AG04449 (cell line): ENCODE measurements at regions not wholly inside any gene's neighbourhood (a gene's known extent, or its start where the extent isn't known, plus 50 kb on each side); places are given as distances from the start of the nearest gene placed in this dataset.
"Not testable (repeated sequence)": the region's sequence is repeated elsewhere in the genome, so short reads cannot be mapped to it uniquely, and the experiment has no call there.

Experiments
- CTCF ChIA-PET: fragments of 350-600 bp; formaldehyde crosslinking; extraction: SDS; loops from one replicate; lab custom pipeline; 2021; ENCODE audit warnings: antibody characterized with exemption; lab: Yijun Ruan, JAX
- POLR2A ChIA-PET: fragments of 400-600, 350-600 bp; formaldehyde crosslinking; extraction: SDS; loops from one replicate; lab custom pipeline; 2020; ENCODE audit warnings: antibody characterized with exemption, inconsistent platforms; lab: Yijun Ruan, JAX
- DNase-seq: peaks from one replicate; pipeline ENCODE4 v3.0.0-alpha.2; 2010; ENCODE audit warnings: low read depth, low spot score
- H3K4me3 ChIP-seq: 2 replicates; pipeline ENCODE4 v1.5.1; 2011; ENCODE audit warnings: low read depth, mild to moderate bottlenecking, control low read depth, low read length
- CTCF ChIP-seq: IDR thresholded peaks from one replicate; pipeline ENCODE4 v1.5.1; 2011; ENCODE audit warnings: mild to moderate bottlenecking, moderate library complexity, low read length, control low read depth, inconsistent platforms; ENCODE audit not compliant: insufficient read depth; ENCODE audit errors: missing control alignments

GRCh38 chr5:144634138-144634537, 463.5 kb downstream of the KCTD16 start:
- CTCF ChIA-PET, result no interaction called here
- H3K4me3 ChIP-seq, result no peak overlapping the region
- POLR2A ChIA-PET, result no interaction called here
- no peak for TF ChIP-seq CTCF
- no peak for DNase-seq

GRCh38 chr5:144598451-144599068, 427.9 kb downstream of the KCTD16 start:
- ChIA-PET CTCF (no interaction called here), POLR2A (no interaction called here)
- DNase-seq, result no peak
- TF ChIP-seq CTCF, result no peak
- no peak overlapping the region for H3K4me3 ChIP-seq

- POLR2A ChIA-PET, result no interaction called here
Measured at GRCh38 chr5:144596517-144596916, 425.8 kb downstream of the KCTD16 start.

GRCh38 chr5:144594919-144595318, 424.2 kb downstream of the KCTD16 start:
- DNase-seq, result no peak
- no peak for TF ChIP-seq CTCF
- POLR2A ChIA-PET, result no interaction called here
- no peak overlapping the region for H3K4me3 ChIP-seq
- CTCF ChIA-PET, result no interaction called here

More at GRCh38 chr5:144596517-144596916, 425.8 kb downstream of the KCTD16 start:
- no peak for DNase-seq
- no peak for TF ChIP-seq CTCF
- CTCF ChIA-PET, result interaction anchor here (1.2 kb wide), 1 partner anchor 128 kb away, joined by 4 read pairs; no protein-coding TSS in a partner anchor
- no peak overlapping the region for H3K4me3 ChIP-seq

GRCh38 chr5:144594234-144594633, 423.6 kb downstream of the KCTD16 start:
- DNase-seq, POLR2A ChIA-PET, H3K4me3 ChIP-seq, CTCF ChIA-PET: not testable (repeated sequence)

- H3K4me3 ChIP-seq, result no peak overlapping the region
- TF ChIP-seq CTCF, result no peak
- CTCF ChIA-PET, result interaction anchor here (0.9 kb wide), 1 partner anchor 33 kb away, joined by 3 read pairs; no protein-coding TSS in a partner anchor
- no peak for DNase-seq
- POLR2A ChIA-PET, result no interaction called here
Measured at GRCh38 chr5:144585681-144586080, 415.0 kb downstream of the KCTD16 start.
